Natural killer cell (primary cell): ENCODE measurements at regions not wholly inside any gene's neighbourhood (a gene's known extent, or its start where the extent isn't known, plus 50 kb on each side); places are given as distances from the start of the nearest gene placed in this dataset.
"Not testable (repeated sequence)": the region's sequence is repeated elsewhere in the genome, so short reads cannot be mapped to it uniquely, and the experiment has no call there.

ENCODE experiments used
- ATAC-seq, 3 donors: fragments of 150-1000 bp in 2 of 3; fragments of 200-7000 bp in 1 of 3; cut with Tn5 transposase; 1 replicate in 1 of 3; 2 replicates in 2 of 3; pipeline ENCODE4 v1.10.0; 2021; ENCODE audit warnings: mild to moderate bottlenecking in 2 of 3, moderate library complexity in 2 of 3
- DNase-seq, 2 donors: peaks; one replicate each; pipeline versions ENCODE4 v3.0.0 to v3.0.0-alpha.2; 2013 to 2021; ENCODE audit warnings: mixed read lengths in 1 of 2
- H3K27ac ChIP-seq: one replicate; pipeline ENCODE4 v1.5.1; 2013; ENCODE audit warnings: mild to moderate bottlenecking, low read length
- H3K27me3 ChIP-seq: one replicate; pipeline ENCODE4 v1.6.1; 2013; ENCODE audit warnings: low read length; ENCODE audit not compliant: control insufficient read depth, insufficient read depth
- H3K36me3 ChIP-seq: one replicate; pipeline ENCODE4 v1.6.1; 2013; ENCODE audit warnings: low read length; ENCODE audit not compliant: control insufficient read depth, insufficient read depth
- H3K4me1 ChIP-seq: one replicate; pipeline ENCODE4 v1.6.1; 2013; ENCODE audit warnings: low read length; ENCODE audit not compliant: control insufficient read depth, insufficient read depth
- H3K4me3 ChIP-seq: one replicate; pipeline ENCODE4 v1.5.1; 2013; ENCODE audit warnings: low read length
- H3K9me3 ChIP-seq: one replicate; pipeline ENCODE4 v1.6.1; 2013; ENCODE audit warnings: low read length; ENCODE audit not compliant: control insufficient read depth, insufficient read depth
- H3K27ac Mint-ChIP-seq, 2 donors: one replicate each; pipeline ENCODE4 v1.8.0; 2022; ENCODE audit warnings: mild to moderate bottlenecking in 2 of 2, mixed read lengths in 2 of 2, moderate library complexity in 1 of 2
- H3K27me3 Mint-ChIP-seq, 2 donors: one replicate each; pipeline ENCODE4 v1.8.0; 2022; ENCODE audit warnings: low read depth in 2 of 2, mixed read lengths in 2 of 2
- H3K36me3 Mint-ChIP-seq: one replicate; pipeline ENCODE4 v1.8.0; 2022; ENCODE audit warnings: mixed read lengths
- H3K4me1 Mint-ChIP-seq, 2 donors: one replicate each; pipeline ENCODE4 v1.8.0; 2022; ENCODE audit warnings: mixed read lengths in 2 of 2
- H3K4me3 Mint-ChIP-seq: one replicate; pipeline ENCODE4 v1.8.0; 2022; ENCODE audit warnings: mild to moderate bottlenecking, moderate library complexity, mixed read lengths
- H3K9me3 Mint-ChIP-seq, 2 donors: one replicate each; pipeline ENCODE4 v1.8.0; 2022; ENCODE audit warnings: mixed read lengths in 2 of 2
- CTCF ChIP-seq: fragments of 200-600 bp; IDR thresholded peaks from one replicate; pipeline ENCODE4 v1.8.0; 2022; ENCODE audit warnings: antibody characterized with exemption
- WGBS: methylation state at CpG from one replicate; pipeline ENCODE4 v1.1.7; 2013; ENCODE audit warnings: missing lambda C conversion rate; ENCODE audit not compliant: insufficient coverage; 5-methylcytosine and 5-hydroxymethylcytosine counted together
- intact Hi-C: fragments of 100-400 bp; cut with micrococcal nuclease; formaldehyde crosslinking; loops from one replicate; pipeline ENCODE4 v1.14.2; 2022

GRCh38 chr7:101749891-101750290 lies 67.5 kb upstream of the CUX1 start:
- Histone ChIP-seq H3K4me3 (no peak overlapping the region), H3K27me3 (no peaks in the 10 kb centered on the region), H3K4me1 (peaks cover 3% of the 10 kb centered on the region), H3K27ac (no peak overlapping the region), H3K9me3 (no peaks in the 10 kb centered on the region), H3K36me3 (no peaks in the 10 kb centered on the region)
- no peak for DNase-seq
- Mint-ChIP-seq H3K4me1 (peaks cover 9 to 10% of the 10 kb centered on the region in 2 donors), H3K27ac (no peak overlapping the region), H3K9me3 (no peaks in the 10 kb centered on the region), H3K27me3 (peaks cover 0 to 7% of the 10 kb centered on the region in 2 donors), H3K36me3 (no peaks in the 10 kb centered on the region), H3K4me3 (no peak overlapping the region)
- no peak for TF ChIP-seq CTCF
- intact Hi-C loops: no loop called here
- 100% methylated on average over 2 of the region's 3 CpGs for WGBS
- ATAC-seq: no peak

- H3K9me3 ChIP-seq: no peaks in the 10 kb centered on the region
- H3K4me3 Mint-ChIP-seq: peak overlapping the region; percentile 56
Measured at GRCh38 chr7:101753316-101753715, 64.1 kb upstream of the CUX1 start.

GRCh38 chr7:101754424-101755159 lies 62.8 kb upstream of the CUX1 start:
- Histone ChIP-seq H3K9me3 (no peaks in the 10 kb centered on the region), H3K27ac (no peak overlapping the region), H3K27me3 (no peaks in the 10 kb centered on the region), H3K36me3 (no peaks in the 10 kb centered on the region), H3K4me1 (peaks cover 4% of the 10 kb centered on the region), H3K4me3 (peak overlapping the region; percentile 39)
- TF ChIP-seq CTCF: no peak
- DNase-seq: no peak
- WGBS: 28% methylated on average over 19 of the region's 22 CpGs
- H3K36me3 Mint-ChIP-seq: no peaks in the 10 kb centered on the region
- intact Hi-C loops: no loop called here
- peak overlapping the region in 1 of 2 donors; percentile 54 for H3K27ac Mint-ChIP-seq
- peaks cover 10 to 12% of the 10 kb centered on the region in 2 donors for H3K4me1 Mint-ChIP-seq
- no peaks in the 10 kb centered on the region for H3K9me3 Mint-ChIP-seq
- peak in 1 of 3 donors; percentile 33 for ATAC-seq
- peaks cover 0 to 6% of the 10 kb centered on the region in 2 donors for H3K27me3 Mint-ChIP-seq
- peak overlapping the region; percentile 81 for H3K4me3 Mint-ChIP-seq

More at GRCh38 chr7:101753316-101753715, 64.1 kb upstream of the CUX1 start:
- H3K4me1 Mint-ChIP-seq: peaks cover 10 to 12% of the 10 kb centered on the region in 2 donors
- no peaks in the 10 kb centered on the region for H3K36me3 Mint-ChIP-seq
- no peak overlapping the region for H3K27ac Mint-ChIP-seq
- WGBS: 94% methylated on average over 10 of the region's 10 CpGs
- no peaks in the 10 kb centered on the region for H3K36me3 ChIP-seq
- H3K9me3 Mint-ChIP-seq: no peaks in the 10 kb centered on the region
- H3K4me1 ChIP-seq: peaks cover 4% of the 10 kb centered on the region
- H3K27ac ChIP-seq: no peak overlapping the region
- ATAC-seq: no peak
- no peak for TF ChIP-seq CTCF
- peaks cover 0 to 9% of the 10 kb centered on the region in 2 donors for H3K27me3 Mint-ChIP-seq
- intact Hi-C loops: no loop called here
- H3K4me3 ChIP-seq: no peak overlapping the region
- no peaks in the 10 kb centered on the region for H3K27me3 ChIP-seq
- no peak for DNase-seq

GRCh38 chr7:101757879-101758278 lies 59.5 kb upstream of the CUX1 start:
- Histone ChIP-seq H3K27ac (no peak overlapping the region), H3K4me1 (peaks cover 4% of the 10 kb centered on the region), H3K36me3 (no peaks in the 10 kb centered on the region), H3K4me3 (no peak overlapping the region), H3K27me3 (no peaks in the 10 kb centered on the region), H3K9me3 (no peaks in the 10 kb centered on the region)
- ATAC-seq (no peak), DNase-seq (no peak)
- intact Hi-C loops: no loop called here
- WGBS: 93% methylated on average over 6 of the region's 7 CpGs
- Mint-ChIP-seq H3K27ac (no peak overlapping the region), H3K9me3 (no peaks in the 10 kb centered on the region), H3K36me3 (no peaks in the 10 kb centered on the region), H3K4me3 (no peak overlapping the region), H3K4me1 (peaks cover 10 to 12% of the 10 kb centered on the region in 2 donors), H3K27me3 (peaks cover 0 to 4% of the 10 kb centered on the region in 2 donors)
- TF ChIP-seq CTCF: no peak

- DNase-seq, H3K9me3 ChIP-seq, H3K36me3 ChIP-seq, H3K36me3 Mint-ChIP-seq, H3K9me3 Mint-ChIP-seq, H3K4me1 ChIP-seq, intact Hi-C loops, H3K27ac ChIP-seq, ATAC-seq, H3K27me3 ChIP-seq, H3K4me3 ChIP-seq, H3K27me3 Mint-ChIP-seq, H3K27ac Mint-ChIP-seq, H3K4me3 Mint-ChIP-seq: not testable (repeated sequence)
- WGBS: 100% methylated on average over 2 of the region's 2 CpGs
- H3K4me1 Mint-ChIP-seq: peaks cover 10 to 12% of the 10 kb centered on the region in 2 donors
Measured at GRCh38 chr7:101758519-101758918, 58.9 kb upstream of the CUX1 start.
